HepG2 (cell line): ENCODE measurements at regions not wholly inside any gene's neighbourhood (a gene's known extent, or its start where the extent isn't known, plus 50 kb on each side); places are given as distances from the start of the nearest gene placed in this dataset.

ENCODE experiments used
- ATAC-seq: fragments of 200-7000 bp; cut with Tn5 transposase; 3 replicates; pipeline ENCODE4 v1.9.1; 2020; ENCODE audit warnings: mild to moderate bottlenecking, moderate library complexity
- BruUV-seq: library from RNA; stranded (reverse); fragments of 400-500 nt; replicated peaks from 2 replicates; lab custom pipeline; 2021; lab: Mats Ljungman, UMichigan
- CTCF ChIA-PET: fragments of 300-600 bp; formaldehyde crosslinking; extraction: SDS; loops from one replicate; lab custom pipeline; 2021; ENCODE audit warnings: low total read pairs, inconsistent platforms, low intra/inter-chr PET ratio; lab: Yijun Ruan, JAX
- POLR2A ChIA-PET: fragments of 350-600 bp; sonication (Branson Sonifier 250); formaldehyde crosslinking; loops from one replicate; lab custom pipeline; 2020; ENCODE audit warnings: antibody characterized with exemption, inconsistent platforms; lab: Yijun Ruan, JAX
- DNase-seq: peaks from one replicate; pipeline ENCODE4 v3.0.0-alpha.2; 2015; ENCODE audit warnings: low spot score
- FAIRE-seq: peaks from 3 replicates; lab custom pipeline; 2011; peaks lifted over from hg19 to GRCh38; lab: Jason Lieb, UNC
- H2AFZ ChIP-seq: one replicate; pipeline ENCODE4 v1.6.1; 2011; ENCODE audit warnings: low read length, inconsistent platforms
- H3K27ac ChIP-seq: fragments of 300-600 bp; 3 replicates; pipeline ENCODE4 v1.8.0; 2011; ENCODE audit warnings: mixed run types, mild to moderate bottlenecking, mixed read lengths, low read length, inconsistent platforms; ENCODE audit not compliant: insufficient read depth; ENCODE audit errors: extremely low read length
- H3K27me3 ChIP-seq, 2 experiments: fragments of 200-600 bp in 1 of 2; 2 replicates in 1 of 2; 3 replicates in 1 of 2; pipeline versions ENCODE4 v1.6.0 to v1.8.0; 2011; ENCODE audit warnings: low read length in 2 of 2, mild to moderate bottlenecking in 2 of 2, moderate library complexity in 2 of 2, inconsistent platforms in 1 of 2; ENCODE audit not compliant: insufficient read depth in 2 of 2, control insufficient read depth in 1 of 2
- H3K36me3 ChIP-seq, 2 experiments: fragments of 200-600 bp in 1 of 2; replicated peaks in 1 of 2; 2 replicates in 1 of 2; 3 replicates in 1 of 2; pipeline versions ENCODE4 v1.5.1 to v1.8.0; 2011; ENCODE audit warnings: low read length in 2 of 2, inconsistent platforms in 1 of 2; ENCODE audit not compliant: insufficient read depth in 2 of 2, control insufficient read depth in 1 of 2
- H3K4me1 ChIP-seq: 2 replicates; pipeline ENCODE4 v1.5.1; 2012; ENCODE audit warnings: low read length, inconsistent platforms; ENCODE audit not compliant: insufficient read depth
- H3K4me2 ChIP-seq: 2 replicates; pipeline ENCODE4 v1.6.0; 2011; ENCODE audit warnings: low read depth, low read length, inconsistent platforms
- H3K4me3 ChIP-seq, 3 experiments: fragments of 200-600 bp in 1 of 3; sonication (generic), shearing (Covaris generic) in 1 of 3; replicated peaks in 1 of 3; 2 replicates each; pipeline ENCODE4 v1.5.1; 2011 to 2016; ENCODE audit warnings: low read length in 3 of 3, inconsistent platforms in 2 of 3, low read depth in 2 of 3, mild to moderate bottlenecking in 2 of 3, control low read depth in 1 of 3, mixed read lengths in 1 of 3; ENCODE audit not compliant: insufficient read depth in 1 of 3
- H3K79me2 ChIP-seq: one replicate; pipeline ENCODE4 v1.6.1; 2011; ENCODE audit warnings: low read length, inconsistent platforms; ENCODE audit not compliant: insufficient read depth
- H3K9ac ChIP-seq: 2 replicates; pipeline ENCODE4 v1.6.0; 2011; ENCODE audit warnings: mild to moderate bottlenecking, low read depth, low read length, inconsistent platforms; ENCODE audit not compliant: insufficient read depth
- H3K9me3 ChIP-seq: 2 replicates; pipeline ENCODE4 v1.5.1; 2012; ENCODE audit warnings: mild to moderate bottlenecking, low read length
- H4K20me1 ChIP-seq: 2 replicates; pipeline ENCODE4 v1.6.0; 2011; ENCODE audit warnings: inconsistent platforms, mild to moderate bottlenecking, low read length, moderate library complexity; ENCODE audit not compliant: insufficient read depth
- GABPB1 ChIP-seq: IDR thresholded peaks from 2 replicates; pipeline ENCODE4 v1.6.1; 2016; ENCODE audit warnings: mild to moderate bottlenecking, missing genetic modification reagents, moderate library complexity, missing compliant biosample characterization
- GRHL1 ChIP-seq: sonication (generic); formaldehyde crosslinking; conservative IDR thresholded peaks from 2 replicates; pipeline ENCODE4 v1.8.0; 2022; ENCODE audit warnings: missing genetic modification reagents
- MATR3 ChIP-seq: sonication (generic); formaldehyde crosslinking; IDR thresholded peaks from 2 replicates; pipeline ENCODE4 v1.4.0; 2020; ENCODE audit warnings: missing genetic modification reagents
- RAD51 ChIP-seq: fragments of 450-650 bp; IDR thresholded peaks from 2 replicates; pipeline ENCODE4 v1.6.1; 2016; ENCODE audit warnings: borderline replicate concordance
- ZBTB1 ChIP-seq: sonication (generic); formaldehyde crosslinking; IDR thresholded peaks from 2 replicates; pipeline ENCODE4 v1.4.0; 2020; ENCODE audit warnings: missing genetic modification reagents, borderline replicate concordance
- ZNF34 ChIP-seq: sonication (generic); formaldehyde crosslinking; IDR thresholded peaks from 2 replicates; pipeline ENCODE4 v1.4.0; 2020; ENCODE audit warnings: mild to moderate bottlenecking, missing genetic modification reagents, borderline replicate concordance
- ZNF552 ChIP-seq: sonication (generic); formaldehyde crosslinking; IDR thresholded peaks from 2 replicates; pipeline ENCODE4 v1.9.0; 2022; ENCODE audit warnings: missing genetic modification reagents, mild to moderate bottlenecking, borderline replicate concordance
- ZNF772 ChIP-seq: sonication (generic); formaldehyde crosslinking; IDR thresholded peaks from 2 replicates; pipeline ENCODE4 v1.5.0; 2020; ENCODE audit warnings: mild to moderate bottlenecking, missing genetic modification reagents
- ZSCAN20 ChIP-seq: sonication (generic); formaldehyde crosslinking; IDR thresholded peaks from 2 replicates; pipeline ENCODE4 v1.4.0; 2020; ENCODE audit warnings: missing genetic modification reagents, mild to moderate bottlenecking, borderline replicate concordance
- WGBS: methylation state at CpG from one replicate; pipeline ENCODE4 v1.1.6; 2017; ENCODE audit warnings: low lambda C conversion rate; 5-methylcytosine and 5-hydroxymethylcytosine counted together
- in situ Hi-C: cut with HindIII; loops from 2 replicates; pipeline ENCODE4 v1.10.0; 2017; ENCODE audit warnings: low pct_unique_long_range_greater_than_20kb; ENCODE audit not compliant: extremely low pct_ligation_motif_present
- intact Hi-C: fragments of 100-400 bp; cut with micrococcal nuclease; formaldehyde crosslinking; loops from one replicate; pipeline ENCODE4 v1.10.0; 2022; ENCODE audit not compliant: unreplicated experiment
- TF ChIP-seq, protein P1 (sequence below): IDR thresholded peaks from 2 replicates; pipeline ENCODE4 v1.6.1; 2016; ENCODE audit warnings: missing biosample characterization, missing genetic modification reagents, low read depth

DNA sequence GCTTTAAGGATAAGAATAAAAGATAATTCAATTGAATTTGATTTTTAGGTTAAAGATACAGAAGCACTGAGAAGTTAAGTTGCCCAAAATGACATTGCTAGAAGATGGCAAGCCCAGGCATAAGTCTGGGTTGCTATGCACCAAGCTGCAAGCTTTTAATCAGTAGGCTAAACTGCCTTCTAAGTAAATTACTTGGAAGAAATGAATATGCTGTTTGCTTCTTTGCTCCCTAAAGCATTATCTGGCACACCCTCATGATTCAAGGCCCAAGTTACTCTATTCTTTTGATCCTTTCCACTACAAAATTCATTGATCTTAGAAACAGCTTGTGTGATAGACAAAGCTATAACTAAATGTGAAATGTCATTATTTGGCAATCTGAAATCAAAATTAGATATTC lies 1991.1 kb downstream of the ARAP2 start (continued):
- TF ChIP-seq ZSCAN20 (CRISPR knock-in tag) (no peak), GRHL1 (no peak), ZNF34 (CRISPR knock-in tag) (no peak)

DNA sequence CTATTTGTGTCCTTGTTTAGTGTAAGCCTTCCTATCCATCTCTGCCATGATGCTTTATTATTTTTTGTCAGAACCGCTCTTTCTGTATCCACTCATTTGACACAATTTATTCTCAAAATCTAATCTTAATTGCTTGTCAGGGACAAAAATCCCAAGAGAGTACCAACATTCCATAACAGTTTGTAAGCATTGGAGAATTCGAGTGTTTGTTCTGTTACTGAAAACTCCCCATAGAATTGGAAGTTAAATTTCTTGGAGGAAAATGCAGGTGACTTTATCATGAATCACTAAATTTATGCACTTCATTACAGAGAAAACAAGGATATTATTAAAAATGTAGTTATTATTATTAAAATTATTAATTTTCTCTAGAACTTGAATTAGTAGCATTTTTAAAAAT lies 1986.1 kb downstream of the ARAP2 start:
- TF ChIP-seq ZNF552 (CRISPR knock-in tag) (no peak), RAD51 (no peak)
- H3K36me3 ChIP-seq = no peaks in the 10 kb centered on the region
- H3K4me2 ChIP-seq = no peak overlapping the region
- H3K9ac ChIP-seq = no peak overlapping the region
- POLR2A ChIA-PET = no interaction called here
- no peak for ATAC-seq
- CTCF ChIA-PET = no interaction called here
- H3K27ac ChIP-seq = no peak overlapping the region
- H3K4me1 ChIP-seq = no peaks in the 10 kb centered on the region
- no TSS peak for BruUV-seq
- no peak for FAIRE-seq
- 46% methylated on average over 2 of the region's 2 CpGs for WGBS
- DNase-seq = no peak
- no peak overlapping the region for H2AFZ ChIP-seq
- H3K27me3 ChIP-seq = no peaks in the 10 kb centered on the region
- intact Hi-C loops = no loop called here
- no peaks in the 10 kb centered on the region for H4K20me1 ChIP-seq
- in situ Hi-C loops = no loop called here
- no peak overlapping the region for H3K4me3 ChIP-seq
- no peaks in the 10 kb centered on the region for H3K79me2 ChIP-seq
- H3K9me3 ChIP-seq = peaks cover 73% of the 10 kb centered on the region

GRCh38 chr4:34261799-34262314 lies 1982.5 kb downstream of the ARAP2 start:
- Histone ChIP-seq H3K36me3 (no peaks in the 10 kb centered on the region), H3K9me3 (peaks cover 79% of the 10 kb centered on the region)
- CTCF ChIA-PET = no interaction called here
- TF ChIP-seq GABPB1 (CRISPR knock-in tag) (no peak), ZBTB1 (CRISPR knock-in tag) (no peak), ZNF772 (CRISPR knock-in tag) (no peak), MATR3 (CRISPR knock-in tag) (no peak)
- TF ChIP-seq, protein P1, sequence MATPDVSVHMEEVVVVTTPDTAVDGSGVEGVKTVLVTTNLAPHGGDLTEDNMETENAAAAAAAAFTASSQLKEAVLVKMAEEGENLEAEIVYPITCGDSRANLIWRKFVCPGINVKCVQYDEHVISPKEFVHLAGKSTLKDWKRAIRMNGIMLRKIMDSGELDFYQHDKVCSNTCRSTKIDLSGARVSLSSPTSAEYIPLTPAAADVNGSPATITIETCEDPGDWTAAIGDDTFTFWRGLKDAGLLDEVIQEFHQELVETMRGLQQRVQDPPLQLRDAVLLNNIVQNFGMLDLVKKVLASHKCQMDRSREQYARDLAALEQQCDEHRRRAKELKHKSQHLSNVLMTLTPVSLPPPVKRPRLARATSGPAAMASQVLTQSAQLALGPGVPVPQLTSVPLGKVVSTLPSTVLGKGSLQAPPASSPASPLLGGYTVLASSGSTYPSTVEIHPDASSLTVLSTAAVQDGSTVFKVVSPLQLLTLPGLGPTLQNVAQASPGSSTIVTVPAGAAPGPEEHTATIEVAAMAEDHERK (CRISPR knock-in tag) = no peak
- TF ChIP-seq, all 625 proteins: peak for 0
- no peak overlapping the region for H3K4me3 ChIP-seq
- POLR2A ChIA-PET = no interaction called here
- no peak overlapping the region for H3K9ac ChIP-seq
- in situ Hi-C loops (no loop called here), intact Hi-C loops (no loop called here)
- H3K27me3 ChIP-seq = no peaks in the 10 kb centered on the region
- H3K79me2 ChIP-seq = no peaks in the 10 kb centered on the region
- 0% methylated on average over 1 of the region's 2 CpGs for WGBS
- H2AFZ ChIP-seq = no peak overlapping the region
- no peak overlapping the region for H3K27ac ChIP-seq
- ATAC-seq (no peak), FAIRE-seq (no peak), DNase-seq (no peak)
- H3K4me1 ChIP-seq = no peaks in the 10 kb centered on the region
- no TSS peak for BruUV-seq
- no peak overlapping the region for H3K4me2 ChIP-seq
- H4K20me1 ChIP-seq = no peaks in the 10 kb centered on the region
